GM12878 (cell line): ENCODE measurements at regions not wholly inside any gene's neighbourhood (a gene's known extent, or its start where the extent isn't known, plus 50 kb on each side); places are given as distances from the start of the nearest gene placed in this dataset.

Experiments
- ATAC-seq: fragments of 200-7000 bp; cut with Tn5 transposase; 3 replicates; pipeline ENCODE4 v1.9.1; 2020; ENCODE audit warnings: mild to moderate bottlenecking, moderate library complexity
- BruUV-seq: library from RNA; stranded (reverse); fragments of 400-500 nt; replicated peaks from 2 replicates; lab custom pipeline; 2021; lab: Mats Ljungman, UMichigan
- CTCF ChIA-PET: fragments of 300-600 bp; sonication (Branson Sonifier 250); formaldehyde crosslinking; extraction: SDS; loops from one replicate; lab custom pipeline; 2021; ENCODE audit warnings: inconsistent platforms; lab: Yijun Ruan, JAX
- POLR2A ChIA-PET: fragments of 350-600 bp; formaldehyde crosslinking; extraction: SDS; loops from one replicate; lab custom pipeline; 2021; ENCODE audit warnings: inconsistent platforms; lab: Charles Lee
- RAD21 ChIA-PET: fragments of 300-600 bp; sonication (Branson Sonifier 250); formaldehyde crosslinking; loops from one replicate; lab custom pipeline; 2023; ENCODE audit warnings: antibody characterized with exemption; ENCODE audit not compliant: unreplicated experiment; lab: Charles Lee
- SMC1A ChIA-PET: fragments of 300-600 bp; sonication (Branson Sonifier 250); formaldehyde crosslinking; loops from one replicate; lab custom pipeline; 2023; ENCODE audit not compliant: unreplicated experiment, uncharacterized antibody; lab: Charles Lee
- DNase-seq: peaks from one replicate; pipeline ENCODE4 v3.0.0-alpha.2; 2011; ENCODE audit warnings: low read depth, low spot score
- FAIRE-seq: peaks from 3 replicates; lab custom pipeline; 2011; peaks lifted over from hg19 to GRCh38; lab: Jason Lieb, UNC
- H2AFZ ChIP-seq: 2 replicates; pipeline ENCODE4 v1.6.0; 2011; ENCODE audit warnings: low read depth, low read length, control low read depth; ENCODE audit not compliant: control insufficient read depth
- H3K27ac ChIP-seq: 2 replicates; pipeline ENCODE4 v1.5.1; 2011; ENCODE audit warnings: control low read depth; ENCODE audit not compliant: control insufficient read depth, insufficient read depth
- H3K27me3 ChIP-seq, 2 experiments: replicated peaks in 1 of 2; 2 replicates each; pipeline versions ENCODE4 v1.6.0 to v1.6.1; 2011; ENCODE audit warnings: low read length in 1 of 2; ENCODE audit not compliant: control insufficient read depth in 2 of 2, insufficient read depth in 2 of 2
- H3K36me3 ChIP-seq, 2 experiments: 2 replicates each; pipeline ENCODE4 v1.5.1; 2011; ENCODE audit warnings: low read length in 1 of 2; ENCODE audit not compliant: control insufficient read depth in 2 of 2, insufficient read depth in 2 of 2
- H3K4me1 ChIP-seq: 2 replicates; pipeline ENCODE4 v1.6.1; 2011; ENCODE audit warnings: mild to moderate bottlenecking, low read length, moderate library complexity, mixed read lengths; ENCODE audit not compliant: control insufficient read depth, insufficient read depth
- H3K4me2 ChIP-seq: 2 replicates; pipeline ENCODE4 v1.6.0; 2011; ENCODE audit warnings: control low read depth; ENCODE audit not compliant: control insufficient read depth, insufficient read depth
- H3K4me3 ChIP-seq: fragments of 200-600 bp; sonication (generic); 2 replicates; pipeline ENCODE4 v1.5.1; 2016
- H3K79me2 ChIP-seq: 2 replicates; pipeline ENCODE4 v1.6.0; 2011; ENCODE audit warnings: low read length; ENCODE audit not compliant: control insufficient read depth, insufficient read depth
- H3K9ac ChIP-seq: 2 replicates; pipeline ENCODE4 v1.8.0; 2011; ENCODE audit warnings: low read length, control low read depth, mixed read lengths; ENCODE audit not compliant: control insufficient read depth, insufficient read depth
- H3K9me3 ChIP-seq: replicated peaks from 3 replicates; pipeline ENCODE4 v1.5.1; 2011; ENCODE audit warnings: mild to moderate bottlenecking, low read length; ENCODE audit not compliant: control insufficient read depth, insufficient read depth
- H4K20me1 ChIP-seq: 2 replicates; pipeline ENCODE4 v1.6.0; 2011; ENCODE audit not compliant: control insufficient read depth, insufficient read depth
- CHD1 ChIP-seq: IDR thresholded peaks from 2 replicates; pipeline ENCODE4 v1.6.1; 2012; ENCODE audit warnings: low read depth, low read length, improper control_type of control experiment
- CHD2 ChIP-seq: IDR thresholded peaks from 2 replicates; pipeline ENCODE4 v1.6.1; 2011; ENCODE audit warnings: low read depth, low read length, improper control_type of control experiment, borderline replicate concordance
- EED ChIP-seq: sonication (generic); IDR thresholded peaks from 2 replicates; pipeline ENCODE4 v1.6.1; 2016; ENCODE audit warnings: antibody characterized with exemption, low read depth
- EZH2 ChIP-seq: IDR thresholded peaks from 2 replicates; pipeline ENCODE4 v1.6.1; 2012; ENCODE audit warnings: low read depth, mild to moderate bottlenecking, control low read depth, inconsistent platforms, low read length, borderline replicate concordance; ENCODE audit not compliant: control insufficient read depth
- FOXK2 ChIP-seq: fragments of 450-650 bp; IDR thresholded peaks from 2 replicates; pipeline ENCODE4 v1.6.1; 2017; ENCODE audit warnings: mild to moderate bottlenecking, moderate library complexity
- NRF1 ChIP-seq: conservative IDR thresholded peaks from 2 replicates; pipeline ENCODE4 v1.6.1; 2011; ENCODE audit warnings: mild to moderate bottlenecking, low read depth, low read length, improper control_type of control experiment
- POLR2AphosphoS2 ChIP-seq: IDR thresholded peaks from 2 replicates; pipeline ENCODE4 v1.6.1; 2011; ENCODE audit warnings: low read depth, mild to moderate bottlenecking, low read length, improper control_type of control experiment, moderate library complexity
- POLR2AphosphoS5 ChIP-seq: IDR thresholded peaks from 2 replicates; pipeline ENCODE4 v1.6.1; 2011; ENCODE audit warnings: mild to moderate bottlenecking, low read length, inconsistent platforms
- RELA ChIP-seq: fragments of 450-650 bp; IDR thresholded peaks from 2 replicates; pipeline ENCODE4 v1.8.0; 2014; ENCODE audit warnings: borderline replicate concordance; ENCODE audit not compliant: partially characterized antibody
- RFX5 ChIP-seq: IDR thresholded peaks from 2 replicates; pipeline ENCODE4 v1.6.1; 2011; ENCODE audit warnings: low read depth, low read length, improper control_type of control experiment
- SMC3 ChIP-seq: IDR thresholded peaks from 2 replicates; pipeline ENCODE4 v1.6.1; 2011; ENCODE audit warnings: low read length, improper control_type of control experiment, borderline replicate concordance
- TAF1 ChIP-seq: IDR thresholded peaks from 2 replicates; pipeline ENCODE4 v1.6.1; 2011; ENCODE audit warnings: mild to moderate bottlenecking, low read depth, low read length, borderline replicate concordance
- TBL1XR1 ChIP-seq: IDR thresholded peaks from 2 replicates; pipeline ENCODE4 v1.6.1; 2012; ENCODE audit warnings: low read depth, low read length, improper control_type of control experiment
- TCF3 ChIP-seq: IDR thresholded peaks from 2 replicates; pipeline ENCODE4 v1.6.1; 2012; ENCODE audit warnings: low read depth, mild to moderate bottlenecking, low read length, borderline replicate concordance; ENCODE audit not compliant: insufficient read depth
- YBX1 ChIP-seq: fragments of 450-650 bp; IDR thresholded peaks from 2 replicates; pipeline ENCODE4 v1.6.1; 2016; ENCODE audit warnings: antibody characterized with exemption
- YY1 ChIP-seq: IDR thresholded peaks from 2 replicates; pipeline ENCODE4 v1.6.1; 2011; ENCODE audit warnings: low read depth, mild to moderate bottlenecking, low read length
- ZSCAN29 ChIP-seq: fragments of 450-650 bp; IDR thresholded peaks from 2 replicates; pipeline ENCODE4 v1.6.1; 2017; ENCODE audit warnings: mild to moderate bottlenecking, moderate library complexity
- WGBS: methylation state at CpG from one replicate; pipeline ENCODE4 v1.1.6; 2016; ENCODE audit warnings: low lambda C conversion rate; ENCODE audit not compliant: insufficient replicate concordance, insufficient coverage; ENCODE audit errors: missing lambda C conversion rate; 5-methylcytosine and 5-hydroxymethylcytosine counted together
- in situ Hi-C: fragments of 300-500 bp; cut with MboI; formaldehyde crosslinking; loops from 9 replicates; pipeline ENCODE4 v1.14.3; 2018; ENCODE audit warnings: mixed read lengths
- intact Hi-C: fragments of 100-400 bp; cut with micrococcal nuclease; formaldehyde crosslinking; loops from one replicate; pipeline ENCODE4 v1.14.2; 2022; ENCODE audit not compliant: unreplicated experiment
- TF ChIP-seq, protein P1 (sequence below): IDR thresholded peaks from 2 replicates; pipeline ENCODE4 v1.6.1; 2012; ENCODE audit warnings: improper control_type of control experiment, low read depth, low read length; ENCODE audit not compliant: insufficient replicate concordance
- TF ChIP-seq, protein P2 (sequence below): IDR thresholded peaks from 2 replicates; pipeline ENCODE4 v1.6.1; 2011; ENCODE audit warnings: low read depth, mild to moderate bottlenecking, low read length, moderate library complexity, borderline replicate concordance; ENCODE audit errors: extremely low read depth

DNA sequence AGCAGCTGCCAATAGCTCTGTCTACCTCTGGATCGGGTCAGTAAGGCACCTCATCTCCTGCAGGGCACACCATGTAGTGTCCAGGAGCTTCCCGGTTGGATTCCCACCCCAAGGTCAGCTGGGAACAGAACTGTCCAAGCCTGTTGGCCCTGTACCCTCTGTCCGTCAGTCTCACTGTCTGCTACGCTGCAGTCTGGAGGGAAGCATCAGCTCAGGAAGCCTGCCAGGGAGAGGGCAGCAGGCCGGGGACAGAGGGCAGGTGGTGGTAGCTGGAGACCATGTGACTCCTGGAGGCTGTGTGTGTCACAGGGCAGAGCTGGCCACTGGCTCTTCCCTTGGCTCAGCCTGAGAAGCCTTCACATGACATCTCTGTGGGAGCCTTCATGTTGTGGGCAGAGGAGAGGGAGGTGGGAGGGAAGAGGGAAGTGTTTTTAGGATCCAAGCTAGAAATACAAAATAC lies 134.5 kb downstream of the SEC61B start:
- in situ Hi-C loops: no loop called here
- no peaks in the 10 kb centered on the region for H3K36me3 ChIP-seq

More for the DNA sequence above, 134.5 kb downstream of the SEC61B start:
- no peak for ATAC-seq
- no peak overlapping the region for H3K4me2 ChIP-seq
- no peaks in the 10 kb centered on the region for H4K20me1 ChIP-seq
- H3K9ac ChIP-seq: no peak overlapping the region
- no peaks in the 10 kb centered on the region for H3K27me3 ChIP-seq
- TF ChIP-seq EED: no peak
- TF ChIP-seq, protein P1, sequence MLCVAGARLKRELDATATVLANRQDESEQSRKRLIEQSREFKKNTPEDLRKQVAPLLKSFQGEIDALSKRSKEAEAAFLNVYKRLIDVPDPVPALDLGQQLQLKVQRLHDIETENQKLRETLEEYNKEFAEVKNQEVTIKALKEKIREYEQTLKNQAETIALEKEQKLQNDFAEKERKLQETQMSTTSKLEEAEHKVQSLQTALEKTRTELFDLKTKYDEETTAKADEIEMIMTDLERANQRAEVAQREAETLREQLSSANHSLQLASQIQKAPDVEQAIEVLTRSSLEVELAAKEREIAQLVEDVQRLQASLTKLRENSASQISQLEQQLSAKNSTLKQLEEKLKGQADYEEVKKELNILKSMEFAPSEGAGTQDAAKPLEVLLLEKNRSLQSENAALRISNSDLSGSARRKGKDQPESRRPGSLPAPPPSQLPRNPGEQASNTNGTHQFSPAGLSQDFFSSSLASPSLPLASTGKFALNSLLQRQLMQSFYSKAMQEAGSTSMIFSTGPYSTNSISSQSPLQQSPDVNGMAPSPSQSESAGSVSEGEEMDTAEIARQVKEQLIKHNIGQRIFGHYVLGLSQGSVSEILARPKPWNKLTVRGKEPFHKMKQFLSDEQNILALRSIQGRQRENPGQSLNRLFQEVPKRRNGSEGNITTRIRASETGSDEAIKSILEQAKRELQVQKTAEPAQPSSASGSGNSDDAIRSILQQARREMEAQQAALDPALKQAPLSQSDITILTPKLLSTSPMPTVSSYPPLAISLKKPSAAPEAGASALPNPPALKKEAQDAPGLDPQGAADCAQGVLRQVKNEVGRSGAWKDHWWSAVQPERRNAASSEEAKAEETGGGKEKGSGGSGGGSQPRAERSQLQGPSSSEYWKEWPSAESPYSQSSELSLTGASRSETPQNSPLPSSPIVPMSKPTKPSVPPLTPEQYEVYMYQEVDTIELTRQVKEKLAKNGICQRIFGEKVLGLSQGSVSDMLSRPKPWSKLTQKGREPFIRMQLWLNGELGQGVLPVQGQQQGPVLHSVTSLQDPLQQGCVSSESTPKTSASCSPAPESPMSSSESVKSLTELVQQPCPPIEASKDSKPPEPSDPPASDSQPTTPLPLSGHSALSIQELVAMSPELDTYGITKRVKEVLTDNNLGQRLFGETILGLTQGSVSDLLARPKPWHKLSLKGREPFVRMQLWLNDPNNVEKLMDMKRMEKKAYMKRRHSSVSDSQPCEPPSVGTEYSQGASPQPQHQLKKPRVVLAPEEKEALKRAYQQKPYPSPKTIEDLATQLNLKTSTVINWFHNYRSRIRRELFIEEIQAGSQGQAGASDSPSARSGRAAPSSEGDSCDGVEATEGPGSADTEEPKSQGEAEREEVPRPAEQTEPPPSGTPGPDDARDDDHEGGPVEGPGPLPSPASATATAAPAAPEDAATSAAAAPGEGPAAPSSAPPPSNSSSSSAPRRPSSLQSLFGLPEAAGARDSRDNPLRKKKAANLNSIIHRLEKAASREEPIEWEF: no peak
- TF ChIP-seq POLR2AphosphoS5: no peak
- no peak for TF ChIP-seq YY1
- no peak for TF ChIP-seq ZSCAN29
- TF ChIP-seq, protein P2, sequence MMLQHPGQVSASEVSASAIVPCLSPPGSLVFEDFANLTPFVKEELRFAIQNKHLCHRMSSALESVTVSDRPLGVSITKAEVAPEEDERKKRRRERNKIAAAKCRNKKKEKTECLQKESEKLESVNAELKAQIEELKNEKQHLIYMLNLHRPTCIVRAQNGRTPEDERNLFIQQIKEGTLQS: no peak
- TF ChIP-seq POLR2AphosphoS2: no peak
- no peak for TF ChIP-seq TAF1
- TF ChIP-seq NRF1: no peak
- TF ChIP-seq YBX1: no peak
- TF ChIP-seq SMC3: no peak
- no peak for TF ChIP-seq TCF3
- no peak for TF ChIP-seq RFX5
- no peak for TF ChIP-seq CHD1
- no peak for TF ChIP-seq TBL1XR1
- no peak for TF ChIP-seq CHD2
- TF ChIP-seq EZH2: no peak
- no peak for TF ChIP-seq FOXK2
- no peak for TF ChIP-seq RELA
- TF ChIP-seq, all 136 proteins: peak for 0
- DNase-seq (no peak), FAIRE-seq (no peak)
- H3K4me1 ChIP-seq: no peaks in the 10 kb centered on the region
- ChIA-PET CTCF (interaction anchor here (0.6 to 1.5 kb wide), 2 partner anchors 11 to 13 kb away, joined by 3 to 5 read pairs; no protein-coding TSS in a partner anchor), POLR2A (interaction anchor here (0.8 to 1.0 kb wide), 2 partner anchors 13 to 237 kb away, joined by 3 read pairs; no protein-coding TSS in a partner anchor), SMC1A (interaction anchor here (0.7 to 1.5 kb wide), 5 partner anchors 10 to 153 kb away, joined by 3 to 5 read pairs (median 3); no protein-coding TSS in a partner anchor), RAD21 (interaction anchor here (0.9 to 2.0 kb wide), 6 partner anchors 9 to 237 kb away, joined by 3 to 5 read pairs (median 4); no protein-coding TSS in a partner anchor)
- no peaks in the 10 kb centered on the region; the same call in 1 of the 3 replicates for H3K9me3 ChIP-seq
- no peak overlapping the region for H3K27ac ChIP-seq
- no TSS peak for BruUV-seq
- H3K79me2 ChIP-seq: no peaks in the 10 kb centered on the region
- intact Hi-C loops: no loop called here
- 54% methylated on average over 5 of the region's 5 CpGs for WGBS
- H3K4me3 ChIP-seq: no peak overlapping the region
- H2AFZ ChIP-seq: no peak overlapping the region
